DMS153 (cell line): ENCODE measurements at regions not wholly inside any gene's neighbourhood (a gene's known extent, or its start where the extent isn't known, plus 50 kb on each side); places are given as distances from the start of the nearest gene placed in this dataset.
A peak's percentile ranks its signal among the peaks of the same experiment; 100 is the strongest.

Source experiments
- DNase-seq: peaks from one replicate; lab custom pipeline; 2025; lab: John Stamatoyannopoulos, UW

DNA sequence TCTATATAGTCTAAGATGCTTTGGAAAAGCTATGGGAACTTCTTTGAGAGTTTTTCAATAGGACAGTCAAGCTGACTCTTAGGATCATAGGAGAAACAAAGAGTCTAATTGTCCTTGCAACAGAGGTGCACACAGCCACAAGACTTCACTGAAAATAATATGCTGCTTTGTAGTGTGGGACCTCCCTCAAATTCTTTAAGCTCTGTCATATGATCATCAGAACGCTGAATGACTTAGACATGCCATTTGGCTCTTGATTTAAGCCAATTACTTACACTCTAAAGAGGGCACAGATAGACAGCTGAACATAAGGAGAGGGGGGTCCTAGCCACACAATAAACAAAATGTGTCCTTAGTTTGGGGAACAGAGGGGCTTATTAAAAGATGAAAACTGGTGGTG is 818.7 kb upstream of the GJE1 start:
- DNase-seq = no peak

DNA sequence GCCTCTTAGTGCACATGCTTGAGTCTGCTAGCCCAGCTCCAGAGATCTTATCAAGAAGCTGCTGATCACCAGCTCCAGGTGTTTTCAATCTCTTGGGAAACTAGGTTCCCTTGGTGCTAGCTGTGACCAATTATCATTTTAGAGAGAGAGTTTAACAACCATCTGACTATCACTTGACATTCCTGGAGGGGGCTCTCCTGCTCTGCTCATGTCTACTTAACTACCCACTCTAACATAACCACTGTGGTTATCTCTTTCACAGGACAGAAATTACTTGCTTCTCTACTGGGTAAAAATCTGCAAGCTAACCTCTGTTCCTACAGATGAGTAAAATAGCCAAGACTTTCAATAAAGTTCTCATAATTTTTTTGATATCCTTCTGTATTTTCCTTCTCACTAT is 823.4 kb upstream of the GJE1 start:
- peak; percentile 64 for DNase-seq

GRCh38 chr6:141307309-141307998 is 825.3 kb upstream of the GJE1 start:
- DNase-seq = no peak

- no peak for DNase-seq
Observed at GRCh38 chr6:141303907-141304306, 828.8 kb upstream of the GJE1 start.

DNA sequence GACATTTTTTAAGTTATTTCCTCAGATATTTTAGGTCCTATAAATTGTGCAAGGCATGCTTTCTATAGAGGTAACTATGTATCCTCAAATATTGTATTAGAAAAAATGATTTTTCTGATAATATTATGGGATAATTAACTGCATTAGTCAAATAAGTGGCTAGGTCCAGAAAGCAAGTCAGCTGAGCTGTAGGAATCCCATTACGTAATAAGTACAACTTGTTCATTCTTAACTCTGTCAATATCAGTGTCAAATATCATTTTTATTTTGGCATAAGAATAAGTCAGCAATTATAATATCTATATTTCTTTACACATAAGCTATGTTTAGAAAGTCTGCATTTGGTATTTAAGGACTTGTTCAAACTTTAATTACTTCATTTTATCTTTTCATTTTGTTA is 830.9 kb upstream of the GJE1 start:
- no peak for DNase-seq

DNA sequence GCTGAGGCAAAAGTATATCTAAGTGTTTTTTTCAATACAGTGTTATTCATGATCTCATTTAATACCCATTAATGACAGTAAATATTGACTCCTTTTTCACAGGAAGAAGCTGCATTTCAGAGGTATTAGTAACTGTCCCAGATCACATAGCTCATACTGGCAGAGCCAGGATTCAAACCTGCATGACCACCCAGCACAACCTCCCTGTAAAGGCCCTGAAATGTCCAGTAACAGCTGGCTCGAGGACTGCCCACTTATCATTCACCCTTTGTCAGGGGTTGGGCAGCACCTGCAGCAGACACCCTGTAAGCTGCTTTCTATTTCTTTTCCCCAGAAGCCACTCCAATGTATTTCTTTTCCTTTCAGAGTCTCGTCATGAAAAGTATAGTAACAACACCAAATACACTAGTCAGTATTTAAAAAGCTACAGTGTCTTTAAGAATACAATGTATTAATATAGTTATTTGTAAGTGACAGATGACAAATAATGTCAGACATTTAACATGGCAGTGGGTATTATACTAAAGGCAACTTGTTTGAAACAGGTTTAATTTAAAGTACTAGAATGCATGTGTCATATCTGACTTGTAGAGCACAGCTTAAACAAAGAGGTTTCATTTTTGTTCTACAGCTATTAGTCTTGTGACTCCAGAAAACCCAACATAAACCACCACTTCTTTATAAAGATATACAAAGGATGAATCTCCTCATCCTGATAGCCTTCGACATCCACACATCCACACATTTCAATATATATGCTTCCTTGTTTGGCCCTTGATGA is 841.6 kb upstream of the GJE1 start:
- DNase-seq = peak; percentile 16

DNA sequence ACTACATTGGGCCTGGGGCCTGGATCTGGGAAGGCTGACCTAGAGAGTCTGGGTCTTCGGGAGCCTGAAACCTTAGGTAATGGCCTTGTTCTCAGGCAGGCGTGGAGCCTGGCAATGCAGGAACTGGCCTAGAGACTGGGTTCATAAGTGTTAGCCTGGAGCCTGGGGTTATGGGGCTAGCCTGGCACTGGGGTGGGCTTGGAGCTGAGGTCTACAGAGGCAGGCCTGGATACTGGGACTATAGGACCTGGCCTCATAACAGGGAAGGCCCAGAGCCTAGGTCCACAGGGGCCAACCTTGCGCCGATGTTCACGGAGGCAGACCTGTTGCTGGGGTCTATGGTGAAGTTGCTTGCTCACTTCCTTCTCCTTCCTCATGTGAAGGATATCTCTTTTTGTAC is 843.8 kb upstream of the GJE1 start:
- no peak for DNase-seq

GRCh38 chr6:141282263-141282662 is 850.5 kb upstream of the GJE1 start:
- no peak for DNase-seq

- DNase-seq = no peak
Observed at GRCh38 chr6:141269684-141270083, 863.0 kb upstream of the GJE1 start.

- DNase-seq = no peak
Observed at GRCh38 chr6:141267420-141267819, 865.3 kb upstream of the GJE1 start.

DNA sequence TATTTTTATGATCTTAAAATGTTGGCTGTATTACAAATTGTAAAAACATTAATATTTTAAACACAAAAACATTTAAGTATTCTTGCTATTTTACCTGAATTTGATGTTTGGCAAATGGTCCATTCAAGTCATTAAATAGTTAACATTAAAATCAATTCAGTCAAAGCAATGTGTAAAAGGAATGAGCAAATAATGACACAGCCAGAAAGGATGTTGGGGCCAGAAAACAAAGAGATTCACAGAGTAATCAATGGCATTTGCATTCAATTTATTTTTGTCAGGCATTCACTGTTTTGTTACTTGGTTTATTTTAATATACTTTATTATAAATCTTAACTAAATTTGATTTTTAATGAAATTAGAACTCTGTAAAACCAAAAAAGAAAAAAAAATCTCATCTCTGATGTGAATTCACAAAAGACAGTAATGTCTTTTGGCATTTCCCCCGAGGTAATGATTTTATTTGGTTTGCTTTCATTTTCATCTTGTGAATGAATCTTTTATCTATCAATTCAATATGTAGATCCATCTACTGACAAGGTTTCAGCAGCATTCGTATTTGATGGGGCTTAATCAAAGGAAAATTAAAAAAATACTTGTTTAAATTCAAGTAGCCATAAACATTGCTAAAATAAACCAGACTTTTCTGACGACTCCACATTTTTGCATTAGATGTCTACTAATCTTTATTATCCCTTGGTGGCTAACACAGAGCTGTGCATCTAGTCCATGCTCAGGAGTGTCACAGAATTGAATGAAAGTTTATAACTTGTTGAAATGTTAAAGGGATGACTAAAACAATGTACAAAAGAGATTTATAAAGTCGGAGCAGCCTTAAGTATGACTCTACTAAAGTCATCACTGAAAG is 866.7 kb upstream of the GJE1 start:
- no peak for DNase-seq

DNA sequence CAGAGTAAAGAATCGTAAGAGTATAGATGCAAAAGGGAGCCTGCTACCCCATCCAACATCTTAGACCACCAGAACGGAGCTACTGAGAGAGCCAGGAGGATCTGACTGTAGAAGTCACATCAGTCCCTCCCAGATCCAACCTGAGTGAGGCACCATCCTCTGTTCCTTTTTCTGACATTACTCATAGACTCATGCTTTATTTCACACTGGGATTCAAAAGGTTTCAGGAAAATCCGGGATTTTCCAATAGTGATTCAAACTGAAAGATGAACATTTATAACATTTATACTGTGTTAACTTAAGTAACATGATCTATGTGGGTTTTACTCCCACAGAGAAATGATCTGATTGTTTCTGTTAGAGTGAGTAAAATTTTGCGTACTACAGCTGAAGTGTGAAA is 868.6 kb upstream of the GJE1 start:
- no peak for DNase-seq

GRCh38 chr6:141261672-141262060 is 871.1 kb upstream of the GJE1 start:
- DNase-seq = no peak

DNA sequence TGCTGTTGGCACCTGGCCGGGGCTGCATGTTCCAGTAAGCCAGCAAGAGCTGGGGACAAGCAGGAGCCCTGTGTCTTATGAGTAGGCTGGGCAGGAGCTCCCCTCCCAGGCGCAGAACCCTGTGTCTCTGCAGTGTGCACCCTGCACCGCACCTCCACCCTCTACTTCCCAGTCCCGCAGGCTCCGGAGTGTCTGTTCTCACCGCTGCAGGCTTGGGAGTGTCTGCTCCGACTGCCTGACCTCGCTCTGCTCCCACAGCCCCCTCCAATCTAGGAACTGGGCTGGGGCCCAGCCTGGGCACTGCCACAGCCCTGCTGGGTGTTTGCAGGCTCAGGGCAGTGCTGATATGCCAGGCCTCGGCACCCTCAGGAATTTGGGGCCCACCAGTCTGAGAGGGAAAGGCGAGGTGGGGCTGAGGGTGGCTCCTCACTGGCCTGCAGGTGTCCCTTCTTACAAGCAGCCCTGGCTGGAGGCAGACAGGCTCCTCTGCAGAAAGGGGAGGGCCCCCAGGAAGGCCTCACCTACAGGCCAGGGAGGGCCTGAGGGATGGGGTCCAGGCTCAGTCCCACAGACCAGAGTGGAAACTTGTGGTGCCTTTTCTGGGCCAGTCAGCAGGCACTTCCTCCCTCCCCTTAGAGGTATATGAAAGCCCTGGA is 871.6 kb upstream of the GJE1 start:
- DNase-seq = no peak

GRCh38 chr6:141260627-141261015 is 872.1 kb upstream of the GJE1 start:
- DNase-seq = no peak

- DNase-seq = no peak
Observed at GRCh38 chr6:141259807-141260206, 872.9 kb upstream of the GJE1 start.

DNA sequence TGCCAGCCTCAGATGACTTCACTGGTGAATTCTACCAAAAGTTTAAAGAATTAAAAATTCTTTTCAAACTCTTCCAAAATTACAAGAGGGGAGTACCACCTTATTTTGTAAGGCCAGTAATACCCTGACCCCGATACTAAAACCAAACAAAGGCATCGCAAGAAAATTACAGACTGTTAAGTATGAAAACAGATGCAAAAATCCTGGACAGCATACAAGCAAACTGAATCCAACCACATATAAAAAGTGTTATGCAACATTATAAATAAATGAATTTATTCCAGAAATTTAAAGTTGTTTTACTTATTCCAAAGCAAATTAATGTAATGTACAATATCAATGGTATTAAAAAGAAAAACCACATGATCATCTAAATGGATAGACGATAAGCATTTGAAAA is 873.6 kb upstream of the GJE1 start:
- no peak for DNase-seq

DNA sequence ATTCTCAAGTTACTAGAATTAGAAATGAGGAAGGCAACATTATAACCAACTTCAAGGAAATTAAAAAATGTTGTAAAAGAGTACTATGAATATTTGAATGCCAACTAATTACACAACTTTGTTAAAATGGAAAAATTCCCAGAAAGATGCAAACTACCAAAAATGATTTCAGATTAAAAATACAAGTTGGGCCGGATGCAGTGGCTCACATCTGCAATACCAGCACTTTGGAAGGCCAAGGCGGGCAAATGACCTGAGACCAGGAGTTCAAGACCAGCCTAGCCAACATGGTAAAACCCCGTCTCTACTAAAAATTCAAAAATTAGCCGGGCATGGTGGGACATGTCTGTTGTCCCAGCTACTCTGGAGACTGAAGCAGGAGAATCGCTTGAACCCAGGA is 874.2 kb upstream of the GJE1 start:
- DNase-seq = no peak

- DNase-seq = no peak
Observed at GRCh38 chr6:141254336-141254735, 878.4 kb upstream of the GJE1 start.

DNA sequence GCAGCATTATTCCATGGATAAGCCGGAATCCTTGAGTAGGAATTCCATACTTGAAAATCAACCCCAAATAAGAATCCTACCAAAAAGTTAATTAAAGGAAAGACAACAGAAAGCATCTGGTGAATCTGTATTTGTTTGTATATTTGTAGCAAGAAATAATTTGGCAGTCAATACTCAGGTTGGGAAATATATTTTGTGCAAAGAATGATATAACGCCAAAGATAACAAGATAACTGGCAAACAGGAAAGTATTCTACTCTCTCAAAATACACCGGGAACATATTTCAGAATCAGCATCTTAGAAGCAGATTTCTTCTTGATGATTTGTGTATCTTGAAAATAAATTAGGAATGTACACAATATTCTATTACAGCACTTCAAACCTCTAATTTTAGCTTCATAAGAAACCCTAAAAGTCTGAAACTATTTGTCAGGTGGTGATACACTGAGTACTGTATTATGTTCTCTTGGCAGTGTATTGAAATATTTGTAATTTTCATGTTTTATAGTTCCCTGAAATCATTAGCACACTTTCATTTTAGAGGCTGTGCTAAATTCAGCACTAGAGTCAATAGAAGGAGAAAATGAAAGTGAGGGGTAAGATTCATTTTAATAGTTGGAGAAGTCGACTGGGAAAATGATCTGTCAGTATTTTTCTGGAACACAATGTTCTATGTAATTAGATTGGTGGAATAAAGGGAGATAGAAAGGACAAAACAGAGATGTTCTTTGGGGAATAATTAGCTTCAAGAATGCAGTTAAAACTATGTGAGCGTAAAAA is 879.7 kb upstream of the GJE1 start:
- no peak for DNase-seq

DNA sequence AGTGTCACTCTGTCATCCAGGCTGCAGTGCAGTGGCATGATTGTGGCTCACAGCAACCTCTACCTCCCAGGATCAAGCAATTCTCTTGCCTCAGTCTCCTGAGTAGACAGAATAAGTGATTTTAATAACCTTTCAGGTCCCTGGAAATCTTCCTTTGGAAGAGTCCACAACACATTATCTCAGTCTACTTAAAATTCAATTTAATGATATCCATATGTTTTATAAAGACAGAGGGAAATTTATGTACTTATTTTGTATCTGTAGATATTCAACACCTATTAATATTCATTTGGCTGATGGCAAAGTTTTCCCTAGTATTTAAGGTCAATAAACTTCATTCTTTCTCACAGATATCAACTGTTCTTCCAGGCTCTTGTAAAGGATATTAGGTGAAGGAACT is 881.4 kb upstream of the GJE1 start:
- no peak for DNase-seq
